Stomach smooth muscle (tissue), 2 donors: ENCODE measurements at regions not wholly inside any gene's neighbourhood (a gene's known extent, or its start where the extent isn't known, plus 50 kb on each side); places are given as distances from the start of the nearest gene placed in this dataset.

Experiments
- H3K27ac ChIP-seq: one replicate; pipeline ENCODE4 v1.7.0; 2013; ENCODE audit warnings: mild to moderate bottlenecking, low read length, inconsistent platforms
- H3K27me3 ChIP-seq, 2 donors: one replicate each; pipeline ENCODE4 v1.7.0; 2013; ENCODE audit warnings: low read length in 2 of 2; ENCODE audit not compliant: insufficient read depth in 2 of 2, control insufficient read depth in 1 of 2
- H3K36me3 ChIP-seq, 2 donors: one replicate each; pipeline ENCODE4 v1.7.0; 2013; ENCODE audit warnings: low read length in 2 of 2; ENCODE audit not compliant: control insufficient read depth in 2 of 2, insufficient read depth in 2 of 2
- H3K4me1 ChIP-seq: one replicate; pipeline ENCODE4 v1.7.0; 2013; ENCODE audit warnings: low read length; ENCODE audit not compliant: control insufficient read depth, insufficient read depth
- H3K4me3 ChIP-seq, 2 donors: one replicate each; pipeline ENCODE4 v1.7.0; 2013; ENCODE audit warnings: low read length in 2 of 2
- H3K9ac ChIP-seq, 2 donors: one replicate each; pipeline ENCODE4 v1.7.0; 2013; ENCODE audit warnings: low read length in 2 of 2, mild to moderate bottlenecking in 1 of 2
- H3K9me3 ChIP-seq, 2 donors: one replicate each; pipeline ENCODE4 v1.7.0; 2013; ENCODE audit warnings: low read length in 2 of 2; ENCODE audit not compliant: control insufficient read depth in 2 of 2
- donor health status: healthy.
- donor health status: Pancreatic carcinoma.

GRCh38 chr9:38315085-38315595, 77.4 kb upstream of the ALDH1B1 start:
- Histone ChIP-seq H3K36me3 (no peaks in the 10 kb centered on the region), H3K27me3 (no peaks in the 10 kb centered on the region), H3K27ac (no peak overlapping the region), H3K9me3 (no peaks in the 10 kb centered on the region), H3K9ac (no peak overlapping the region), H3K4me1 (peaks cover 27% of the 10 kb centered on the region), H3K4me3 (no peak overlapping the region)

- Histone ChIP-seq H3K9me3 (no peaks in the 10 kb centered on the region), H3K9ac (no peak overlapping the region), H3K4me1 (peaks cover 33% of the 10 kb centered on the region), H3K27me3 (no peaks in the 10 kb centered on the region), H3K36me3 (no peaks in the 10 kb centered on the region), H3K27ac (no peak overlapping the region), H3K4me3 (no peak overlapping the region)
Observed at GRCh38 chr9:38313421-38313820, 79.1 kb upstream of the ALDH1B1 start.

GRCh38 chr9:38312406-38312805, 80.1 kb upstream of the ALDH1B1 start:
- Histone ChIP-seq H3K4me1 (peaks cover 33% of the 10 kb centered on the region), H3K9ac (no peak overlapping the region), H3K36me3 (no peaks in the 10 kb centered on the region), H3K4me3 (no peak overlapping the region), H3K27me3 (no peaks in the 10 kb centered on the region), H3K27ac (no peak overlapping the region), H3K9me3 (no peaks in the 10 kb centered on the region)

GRCh38 chr9:38311382-38312270, 80.9 kb upstream of the ALDH1B1 start:
- Histone ChIP-seq H3K9me3 (no peaks in the 10 kb centered on the region), H3K36me3 (no peaks in the 10 kb centered on the region), H3K27ac (peak overlapping the region; percentile 75), H3K4me3 (peak overlapping the region; percentile 51 to 68), H3K27me3 (no peaks in the 10 kb centered on the region), H3K4me1 (peaks cover 33% of the 10 kb centered on the region), H3K9ac (peak overlapping the region; percentile 51 to 60)

GRCh38 chr9:38309324-38310195, 82.9 kb upstream of the ALDH1B1 start:
- Histone ChIP-seq H3K4me1 (peaks cover 33% of the 10 kb centered on the region), H3K36me3 (no peaks in the 10 kb centered on the region), H3K9ac (no peak overlapping the region), H3K27ac (peak overlapping the region; percentile 46), H3K27me3 (no peaks in the 10 kb centered on the region), H3K9me3 (no peaks in the 10 kb centered on the region), H3K4me3 (no peak overlapping the region)

GRCh38 chr9:38308136-38308535, 84.4 kb upstream of the ALDH1B1 start:
- H3K9me3 ChIP-seq = no peaks in the 10 kb centered on the region
- H3K27ac ChIP-seq = no peak overlapping the region
- H3K27me3 ChIP-seq = no peaks in the 10 kb centered on the region
- H3K4me3 ChIP-seq = no peak overlapping the region
- no peaks in the 10 kb centered on the region for H3K36me3 ChIP-seq
- H3K9ac ChIP-seq = no peak overlapping the region
- H3K4me1 ChIP-seq = peaks cover 33% of the 10 kb centered on the region

- H3K27ac ChIP-seq = no peak overlapping the region
- no peaks in the 10 kb centered on the region for H3K27me3 ChIP-seq
- H3K4me1 ChIP-seq = peaks cover 29% of the 10 kb centered on the region
- no peaks in the 10 kb centered on the region for H3K36me3 ChIP-seq
- no peak overlapping the region for H3K4me3 ChIP-seq
- H3K9ac ChIP-seq = no peak overlapping the region
- H3K9me3 ChIP-seq = no peaks in the 10 kb centered on the region
Observed at GRCh38 chr9:38306899-38307298, 85.6 kb upstream of the ALDH1B1 start.

GRCh38 chr9:38305582-38305981, 86.9 kb upstream of the ALDH1B1 start:
- Histone ChIP-seq H3K4me1 (peaks cover 16% of the 10 kb centered on the region), H3K36me3 (no peaks in the 10 kb centered on the region), H3K9me3 (no peaks in the 10 kb centered on the region), H3K27ac (no peak overlapping the region), H3K9ac (no peak overlapping the region), H3K4me3 (no peak overlapping the region), H3K27me3 (no peaks in the 10 kb centered on the region)

GRCh38 chr9:38301376-38302106, 91.0 kb upstream of the ALDH1B1 start:
- Histone ChIP-seq H3K27ac (no peak overlapping the region), H3K36me3 (no peaks in the 10 kb centered on the region), H3K4me3 (no peak overlapping the region), H3K4me1 (peaks cover 2% of the 10 kb centered on the region), H3K9me3 (no peaks in the 10 kb centered on the region), H3K27me3 (no peaks in the 10 kb centered on the region), H3K9ac (no peak overlapping the region)

- Histone ChIP-seq H3K4me1 (peaks cover 3% of the 10 kb centered on the region), H3K9ac (no peak overlapping the region), H3K27ac (no peak overlapping the region), H3K9me3 (no peaks in the 10 kb centered on the region), H3K27me3 (no peaks in the 10 kb centered on the region), H3K4me3 (no peak overlapping the region), H3K36me3 (no peaks in the 10 kb centered on the region)
Observed at GRCh38 chr9:38299856-38300255, 92.6 kb upstream of the ALDH1B1 start.
